ENCODE measurements at regions not wholly inside any gene's neighbourhood (a gene's known extent, or its start where the extent isn't known, plus 50 kb on each side); places are given as distances from the start of the nearest gene placed in this dataset.

- TF ChIP-seq ESRRA (IDR thresholded peaks at IDR 0.05; ENCODE audit: borderline replicate concordance, low read depth) (no peak), MED1 (CRISPR knock-in tag; IDR thresholded peaks at IDR 0.05; ENCODE audit: borderline replicate concordance) (no peak), MEIS2 (IDR thresholded peaks at IDR 0.05; ENCODE audit: partially characterized antibody) (no peak), THAP7 (CRISPR knock-in tag; IDR thresholded peaks at IDR 0.05) (no peak), POU5F1 (IDR thresholded peaks at IDR 0.05; ENCODE audit: borderline replicate concordance, low read depth, low read length, partially characterized antibody) (no peak)
These were observed 348.0 kb upstream of the DPPA4 start (continued) for GRCh38 chr3:109685084-109686079.

- CTCF ChIA-PET (ENCODE audit: low intra/inter-chr PET ratio): no interaction called here
- no peak overlapping the region for H3K4me2 ChIP-seq (ENCODE audit: insufficient read depth, low read length)
- H3K9me3 ChIP-seq (replicated peaks; ENCODE audit: control insufficient read depth, insufficient read depth, low read depth, low read length): no peaks in the 10 kb centered on the region
- H2AFZ ChIP-seq (ENCODE audit: low read depth, low read length): no peak overlapping the region
- no peak overlapping the region for H3K27ac ChIP-seq (ENCODE audit: extremely low read depth, low read depth, low read length)
- BruUV-seq (replicated peaks): no TSS peak
- H4K20me1 ChIP-seq (replicated peaks; ENCODE audit: control insufficient read depth, insufficient read depth, low read length): no peaks in the 10 kb centered on the region
- no peak overlapping the region for H3K9ac ChIP-seq (ENCODE audit: insufficient read depth in 1 of 2, low read depth in 2 of 2, low read length in 2 of 2)
- no peak overlapping the region for H3K4me3 ChIP-seq
- ATAC-seq (no peak), DNase-seq (ENCODE audit: extremely low read depth in 1 of 4, low spot score in 3 of 4) (no peak), FAIRE-seq (no peak)
- H3K9me1 ChIP-seq (ENCODE audit: control insufficient read depth, insufficient read depth, low read length): no peaks in the 10 kb centered on the region
- no peaks in the 10 kb centered on the region for H3K36me3 ChIP-seq (ENCODE audit: control insufficient read depth, insufficient read depth, low read length)
- intact Hi-C loops (cut with micrococcal nuclease) (no loop called here), in situ Hi-C loops (cut with MboI) (no loop called here)
- POLR2A ChIA-PET: no interaction called here
- H3K4me1 ChIP-seq (replicated peaks in 1 of 2; ENCODE audit: control insufficient read depth in 2 of 2, insufficient read depth in 2 of 2, low read length in 2 of 2): no peaks in the 10 kb centered on the region
- H3K79me2 ChIP-seq (ENCODE audit: control insufficient read depth, insufficient read depth, low read length): no peaks in the 10 kb centered on the region
- no peaks in the 10 kb centered on the region for H3K27me3 ChIP-seq (ENCODE audit: control insufficient read depth in 2 of 2, insufficient read depth in 2 of 2, low read length in 2 of 2)
- TF ChIP-seq MIER1 (IDR thresholded peaks at IDR 0.05; ENCODE audit: low read depth) (no peak), ADNP (tag; IDR thresholded peaks at IDR 0.05) (no peak), BRF1 (IDR thresholded peaks at IDR 0.05; ENCODE audit: borderline replicate concordance, extremely low read depth, insufficient read length) (no peak), SNRNP70 (optimal IDR thresholded peaks at IDR 0.05; ENCODE audit: low read depth, low read length) (no peak), MECOM (CRISPR knock-in tag; IDR thresholded peaks at IDR 0.05) (no peak), ATF1 (CRISPR knock-in tag; IDR thresholded peaks at IDR 0.05) (no peak), ATF1 (tag; IDR thresholded peaks at IDR 0.05) (no peak), NFE2L1 (tag; IDR thresholded peaks at IDR 0.05; ENCODE audit: borderline replicate concordance, low read depth) (no peak), DMBX1 (CRISPR knock-in tag; IDR thresholded peaks at IDR 0.05; ENCODE audit: borderline replicate concordance) (no peak), POLR3A (IDR thresholded peaks at IDR 0.05; ENCODE audit: borderline replicate concordance, extremely low read depth, insufficient read depth, insufficient read length) (no peak), TAF1 (IDR thresholded peaks at IDR 0.05; ENCODE audit: control insufficient read depth, extremely low read depth, insufficient read depth, low read length, severe bottlenecking) (no peak), PRPF4 (IDR thresholded peaks at IDR 0.05; ENCODE audit: insufficient read depth, low read depth, low read length, poor library complexity, severe bottlenecking) (no peak), KDM1A (IDR thresholded peaks at IDR 0.05) (no peak), FOXK2 (conservative IDR thresholded peaks at IDR 0.05 in 1 of 2, IDR thresholded peaks at IDR 0.05 in 1 of 2; ENCODE audit: low read depth in 2 of 2) (no peak), ZNF512 (tag; IDR thresholded peaks at IDR 0.05) (no peak)
These were observed 350.3 kb upstream of the DPPA4 start for GRCh38 chr3:109687626-109688025.

Data from K562 (cell line).